ENCODE measurements at regions not wholly inside any gene's neighbourhood (a gene's known extent, or its start where the extent isn't known, plus 50 kb on each side); places are given as distances from the start of the nearest gene placed in this dataset.

DNA sequence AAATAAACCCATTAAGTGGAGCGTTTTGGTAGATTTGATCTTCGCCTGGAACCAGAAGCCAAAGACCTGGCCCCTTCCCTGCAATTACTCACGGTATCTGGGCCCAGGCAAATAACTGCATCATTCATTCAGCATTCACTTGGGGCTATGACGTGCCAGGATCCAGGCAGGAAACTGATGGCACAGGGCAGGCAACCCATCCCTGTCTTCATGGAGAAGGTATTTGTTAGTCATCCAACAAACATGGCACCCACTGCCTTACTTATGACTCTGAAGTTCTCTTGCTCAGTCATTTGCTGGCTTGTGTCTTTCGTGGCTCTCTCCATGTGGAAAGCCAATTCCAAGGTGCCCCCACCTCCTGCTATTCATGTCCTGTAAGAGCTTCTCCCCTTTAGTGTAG is 232.4 kb downstream of the BMP7 start:
- TF ChIP-seq, protein P1, sequence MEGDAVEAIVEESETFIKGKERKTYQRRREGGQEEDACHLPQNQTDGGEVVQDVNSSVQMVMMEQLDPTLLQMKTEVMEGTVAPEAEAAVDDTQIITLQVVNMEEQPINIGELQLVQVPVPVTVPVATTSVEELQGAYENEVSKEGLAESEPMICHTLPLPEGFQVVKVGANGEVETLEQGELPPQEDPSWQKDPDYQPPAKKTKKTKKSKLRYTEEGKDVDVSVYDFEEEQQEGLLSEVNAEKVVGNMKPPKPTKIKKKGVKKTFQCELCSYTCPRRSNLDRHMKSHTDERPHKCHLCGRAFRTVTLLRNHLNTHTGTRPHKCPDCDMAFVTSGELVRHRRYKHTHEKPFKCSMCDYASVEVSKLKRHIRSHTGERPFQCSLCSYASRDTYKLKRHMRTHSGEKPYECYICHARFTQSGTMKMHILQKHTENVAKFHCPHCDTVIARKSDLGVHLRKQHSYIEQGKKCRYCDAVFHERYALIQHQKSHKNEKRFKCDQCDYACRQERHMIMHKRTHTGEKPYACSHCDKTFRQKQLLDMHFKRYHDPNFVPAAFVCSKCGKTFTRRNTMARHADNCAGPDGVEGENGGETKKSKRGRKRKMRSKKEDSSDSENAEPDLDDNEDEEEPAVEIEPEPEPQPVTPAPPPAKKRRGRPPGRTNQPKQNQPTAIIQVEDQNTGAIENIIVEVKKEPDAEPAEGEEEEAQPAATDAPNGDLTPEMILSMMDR (conservative IDR thresholded peaks at IDR 0.05) = no peak
- no peak for TF ChIP-seq ZFX (IDR thresholded peaks at IDR 0.05)
